Pancreas (tissue), 10 donors: ENCODE measurements at regions not wholly inside any gene's neighbourhood (a gene's known extent, or its start where the extent isn't known, plus 50 kb on each side); places are given as distances from the start of the nearest gene placed in this dataset.
"Not testable (repeated sequence)": the region's sequence is repeated elsewhere in the genome, so short reads cannot be mapped to it uniquely, and the experiment has no call there.

Experiments
- ATAC-seq, 4 donors: fragments of 200-7000 bp; cut with Tn5 transposase; one replicate each; pipeline versions ENCODE4 v1.8.0 to v1.9.1; 2020; ENCODE audit warnings: mild to moderate bottlenecking in 4 of 4, moderate library complexity in 4 of 4
- DNase-seq, 6 donors: peaks; one replicate each; pipeline ENCODE4 v3.0.0-alpha.2; 2020
- FAIRE-seq: peaks from 2 replicates; lab custom pipeline; 2012; peaks lifted over from hg19 to GRCh38; lab: Jason Lieb, UNC
- H3K27ac ChIP-seq, 4 donors: fragments of 200-600 bp; sonication (generic); 1 replicate in 3 of 4; 2 replicates in 1 of 4; pipeline versions ENCODE4 v1.5.0 to v1.8.0; 2020
- H3K27me3 ChIP-seq, 4 donors: fragments of 200-600 bp; one replicate each; pipeline ENCODE4 v1.8.0; 2021
- H3K36me3 ChIP-seq, 3 donors: fragments of 200-600 bp; sonication (generic) in 1 of 3; one replicate each; pipeline versions ENCODE4 v1.5.0 to v1.8.0; 2020 to 2021
- H3K4me1 ChIP-seq, 3 donors: fragments of 200-600 bp; one replicate each; pipeline ENCODE4 v1.8.0; 2021
- H3K4me3 ChIP-seq, 4 donors: fragments of 200-600 bp; sonication (generic) in 2 of 4; one replicate each; pipeline versions ENCODE4 v1.5.0 to v1.8.0; 2020 to 2021
- H3K9me3 ChIP-seq, 4 donors: fragments of 200-600 bp; one replicate each; pipeline ENCODE4 v1.8.0; 2021
- WGBS, 2 donors: extraction: QIAGEN DNeasy Blood & Tissue Kit; methylation state at CpG; one replicate each; pipeline ENCODE4 v1.1.7; 2013; 5-methylcytosine and 5-hydroxymethylcytosine counted together
- intact Hi-C, 3 donors: fragments of 100-400 bp; cut with DNase I; formaldehyde crosslinking; loops; one replicate each; pipeline versions ENCODE4 v1.11.1 to v1.14.2; 2022
- TF ChIP-seq, protein P1 (sequence below), 4 donors: fragments of 200-600 bp; sonication (generic) in 3 of 4; IDR thresholded peaks; one replicate each; pipeline versions ENCODE4 v1.5.0 to v1.8.0; 2021; ENCODE audit warnings: antibody characterized with exemption in 4 of 4
- donor health status: healthy with polysubstance abuse.
- donor health status: DM: no; HTN: no; CAD: no; lungs with moderate emphysema.
- donor health status: DM: no; HTN: no; CAD: no.
- donor health status: control.
- donor health status: control.
- donor health status: Bipolar disorder and iron deficiency.
- donor health status: DM: yes; HTN: yes; CAD: no.
- donor health status: DM: no; HTN: no; CAD: no.
- donor health status: DM: no; HTN: no; CAD: no.
- donor health status: DM: yes; HTN: yes; CAD: no.

DNA sequence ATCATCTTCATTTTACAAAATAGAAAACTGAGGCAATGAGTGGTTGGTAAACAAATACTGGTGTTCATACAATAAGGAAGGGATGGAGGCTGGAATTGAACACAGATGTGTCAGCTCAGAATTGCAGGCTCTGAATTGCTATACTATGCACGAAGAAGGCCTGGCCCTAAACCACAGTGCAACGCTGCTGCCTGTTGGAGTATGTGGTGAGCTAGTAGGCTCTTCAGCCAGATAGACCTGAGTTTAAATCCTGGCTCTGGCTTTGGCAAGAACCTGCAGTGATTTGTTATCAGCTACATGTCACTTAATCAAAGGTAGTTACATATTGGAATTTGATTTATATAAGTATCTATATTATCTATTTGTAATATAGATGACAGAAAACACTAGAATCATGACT is 1602.4 kb upstream of the CELF4 start:
- Histone ChIP-seq H3K27ac (no peak overlapping the region), H3K36me3 (no peaks in the 10 kb centered on the region), H3K27me3 (no peaks in the 10 kb centered on the region), H3K9me3 (no peaks in the 10 kb centered on the region), H3K4me1 (no peaks in the 10 kb centered on the region), H3K4me3 (no peak overlapping the region)
- intact Hi-C loops = no loop called here
- no peak for ATAC-seq
- WGBS, 2 donors = 75 to 83% methylated on average over 2 of the region's 2 CpGs
- no peak for FAIRE-seq
- DNase-seq = no peak
- TF ChIP-seq, protein P1, sequence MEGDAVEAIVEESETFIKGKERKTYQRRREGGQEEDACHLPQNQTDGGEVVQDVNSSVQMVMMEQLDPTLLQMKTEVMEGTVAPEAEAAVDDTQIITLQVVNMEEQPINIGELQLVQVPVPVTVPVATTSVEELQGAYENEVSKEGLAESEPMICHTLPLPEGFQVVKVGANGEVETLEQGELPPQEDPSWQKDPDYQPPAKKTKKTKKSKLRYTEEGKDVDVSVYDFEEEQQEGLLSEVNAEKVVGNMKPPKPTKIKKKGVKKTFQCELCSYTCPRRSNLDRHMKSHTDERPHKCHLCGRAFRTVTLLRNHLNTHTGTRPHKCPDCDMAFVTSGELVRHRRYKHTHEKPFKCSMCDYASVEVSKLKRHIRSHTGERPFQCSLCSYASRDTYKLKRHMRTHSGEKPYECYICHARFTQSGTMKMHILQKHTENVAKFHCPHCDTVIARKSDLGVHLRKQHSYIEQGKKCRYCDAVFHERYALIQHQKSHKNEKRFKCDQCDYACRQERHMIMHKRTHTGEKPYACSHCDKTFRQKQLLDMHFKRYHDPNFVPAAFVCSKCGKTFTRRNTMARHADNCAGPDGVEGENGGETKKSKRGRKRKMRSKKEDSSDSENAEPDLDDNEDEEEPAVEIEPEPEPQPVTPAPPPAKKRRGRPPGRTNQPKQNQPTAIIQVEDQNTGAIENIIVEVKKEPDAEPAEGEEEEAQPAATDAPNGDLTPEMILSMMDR (IDR thresholded peaks at IDR 0.05) = no peak

DNA sequence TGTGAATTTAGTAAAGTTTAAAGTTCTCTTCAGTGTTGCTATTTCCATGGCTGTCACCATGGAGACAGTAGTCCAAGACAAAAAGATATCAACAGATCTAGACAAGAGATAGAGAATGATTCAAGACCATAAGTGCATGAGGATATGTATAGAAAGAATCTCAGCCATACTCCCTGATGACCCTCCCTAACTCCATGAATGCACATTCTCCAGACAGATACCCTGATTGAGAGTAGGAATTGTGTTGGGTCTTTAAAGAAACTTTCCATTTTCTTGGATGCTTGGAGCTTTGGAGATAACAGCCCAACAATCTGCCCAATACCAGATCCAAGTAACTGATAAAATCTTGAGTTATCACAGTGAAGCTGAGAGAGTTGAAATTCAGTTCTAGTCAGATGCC is 1601.2 kb upstream of the CELF4 start:
- no peaks in the 10 kb centered on the region for H3K9me3 ChIP-seq
- H3K4me3 ChIP-seq = no peak overlapping the region
- DNase-seq (no peak), ATAC-seq (no peak), FAIRE-seq (no peak)
- TF ChIP-seq, protein P1 (IDR thresholded peaks at IDR 0.05) = no peak
- no peaks in the 10 kb centered on the region for H3K27me3 ChIP-seq
- H3K4me1 ChIP-seq = no peaks in the 10 kb centered on the region
- H3K36me3 ChIP-seq = no peaks in the 10 kb centered on the region
- intact Hi-C loops = no loop called here
- H3K27ac ChIP-seq = no peak overlapping the region

DNA sequence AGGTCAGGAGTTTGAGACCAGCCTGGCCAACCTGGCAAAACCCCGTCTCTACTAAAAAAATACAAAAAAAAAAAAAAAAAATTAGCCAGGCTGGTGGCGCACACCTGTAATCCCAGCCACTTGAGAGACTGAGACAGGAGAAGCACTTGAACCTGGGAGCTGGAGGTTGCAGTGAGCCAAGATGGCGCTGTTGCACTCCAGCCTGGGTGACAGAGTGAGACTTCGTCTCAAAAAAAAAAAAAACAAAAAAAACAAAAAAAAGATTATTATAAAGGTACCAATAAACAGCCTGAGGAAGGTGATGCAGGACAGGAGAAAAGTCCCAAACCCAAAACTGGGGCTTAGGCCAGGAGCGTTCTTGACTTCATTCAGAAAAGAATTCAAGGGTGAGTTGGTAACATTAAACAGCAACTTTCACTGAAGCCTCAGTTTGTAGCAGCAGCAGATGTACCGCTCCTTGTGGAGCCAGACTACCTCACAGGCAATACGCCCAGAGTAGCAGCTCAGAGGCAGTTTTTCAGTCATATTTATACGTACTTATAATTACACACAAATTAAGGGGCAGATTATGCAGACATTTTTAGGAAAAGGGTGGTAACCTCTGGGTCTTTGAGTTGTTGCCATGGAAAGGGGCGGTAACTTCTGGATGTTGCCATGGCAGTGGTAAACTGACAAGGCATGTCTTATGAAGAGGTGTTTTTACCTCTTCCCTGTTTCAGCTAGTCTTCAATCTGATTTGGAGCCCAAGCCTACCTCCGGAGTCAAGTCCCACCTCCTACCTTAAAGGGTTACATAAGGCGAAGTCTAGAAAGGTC is 1596.6 kb upstream of the CELF4 start:
- no peak overlapping the region for H3K27ac ChIP-seq
- no peak for ATAC-seq

DNA sequence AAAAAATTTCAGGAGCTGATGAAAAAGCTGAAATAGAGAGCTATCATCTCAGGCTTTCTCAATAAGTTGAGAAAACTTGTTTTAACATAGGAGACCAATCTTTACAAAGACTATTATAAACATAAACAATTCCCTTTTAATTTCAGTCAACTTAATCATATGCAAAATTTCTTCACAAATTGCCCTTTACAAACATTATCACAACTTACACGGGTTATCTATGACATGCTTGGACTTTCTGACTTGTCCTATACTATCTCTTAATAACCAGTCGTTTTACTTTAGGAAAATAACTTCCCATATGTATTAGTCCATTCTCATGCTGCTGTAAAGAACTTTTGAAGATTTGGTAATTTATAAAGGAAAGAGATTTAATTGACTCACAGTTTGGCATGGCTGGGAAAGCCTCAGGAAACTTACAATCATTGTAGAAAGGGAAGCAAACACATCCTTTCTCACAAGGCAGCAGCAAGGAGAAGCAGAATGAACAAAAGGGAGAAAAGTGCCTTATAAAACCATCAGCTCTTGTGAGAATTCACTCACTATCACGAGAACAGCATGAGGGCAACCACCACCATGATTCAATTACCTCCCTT is 1583.7 kb upstream of the CELF4 start:
- Histone ChIP-seq H3K4me3 (no peak overlapping the region), H3K9me3 (no peaks in the 10 kb centered on the region), H3K4me1 (no peaks in the 10 kb centered on the region), H3K36me3 (no peaks in the 10 kb centered on the region), H3K27me3 (no peaks in the 10 kb centered on the region), H3K27ac (no peak overlapping the region)
- no peak for DNase-seq
- no peak for ATAC-seq
- WGBS, 2 donors = 45 to 54% methylated on average over 3 of the region's 3 CpGs
- intact Hi-C loops = no loop called here
- no peak for FAIRE-seq
- TF ChIP-seq, protein P1 (IDR thresholded peaks at IDR 0.05) = no peak

More for the DNA sequence above, 1596.6 kb upstream of the CELF4 start:
- no peak overlapping the region for H3K4me3 ChIP-seq
- no peaks in the 10 kb centered on the region for H3K36me3 ChIP-seq
- FAIRE-seq = no peak
- no peaks in the 10 kb centered on the region for H3K27me3 ChIP-seq
- TF ChIP-seq, protein P1 (IDR thresholded peaks at IDR 0.05) = no peak
- no peaks in the 10 kb centered on the region for H3K9me3 ChIP-seq
- DNase-seq = no peak
- intact Hi-C loops = no loop called here
- 81 to 91% methylated on average over 11 of the region's 11 CpGs for WGBS, 2 donors
- no peaks in the 10 kb centered on the region for H3K4me1 ChIP-seq

DNA sequence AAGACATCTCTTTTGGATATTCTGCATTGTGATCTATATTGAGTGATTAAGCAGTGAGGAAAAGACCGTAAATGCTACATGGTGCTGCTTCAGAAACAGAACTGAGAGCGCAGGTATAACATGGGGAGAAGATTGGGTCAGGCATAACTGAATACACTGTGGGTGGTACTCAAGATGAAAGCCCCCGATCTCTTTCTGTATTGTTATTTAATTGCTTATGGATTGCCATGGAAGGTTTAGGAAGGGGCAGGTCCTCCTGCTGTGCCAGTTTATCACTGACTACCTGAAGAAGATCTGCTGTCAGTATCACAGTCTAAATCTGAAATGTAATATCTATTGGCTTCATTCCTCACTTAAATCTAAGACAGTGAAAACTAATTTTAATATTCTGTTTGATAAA is 1568.7 kb upstream of the CELF4 start:
- no peaks in the 10 kb centered on the region for H3K36me3 ChIP-seq
- H3K4me3 ChIP-seq = no peak overlapping the region
- ATAC-seq (no peak), DNase-seq (no peak), FAIRE-seq (no peak)
- 75 to 84% methylated on average over 3 of the region's 3 CpGs for WGBS, 2 donors
- intact Hi-C loops = no loop called here
- no peaks in the 10 kb centered on the region for H3K9me3 ChIP-seq
- no peaks in the 10 kb centered on the region for H3K27me3 ChIP-seq
- TF ChIP-seq, protein P1 (IDR thresholded peaks at IDR 0.05) = no peak
- no peaks in the 10 kb centered on the region for H3K4me1 ChIP-seq
- no peak overlapping the region for H3K27ac ChIP-seq

DNA sequence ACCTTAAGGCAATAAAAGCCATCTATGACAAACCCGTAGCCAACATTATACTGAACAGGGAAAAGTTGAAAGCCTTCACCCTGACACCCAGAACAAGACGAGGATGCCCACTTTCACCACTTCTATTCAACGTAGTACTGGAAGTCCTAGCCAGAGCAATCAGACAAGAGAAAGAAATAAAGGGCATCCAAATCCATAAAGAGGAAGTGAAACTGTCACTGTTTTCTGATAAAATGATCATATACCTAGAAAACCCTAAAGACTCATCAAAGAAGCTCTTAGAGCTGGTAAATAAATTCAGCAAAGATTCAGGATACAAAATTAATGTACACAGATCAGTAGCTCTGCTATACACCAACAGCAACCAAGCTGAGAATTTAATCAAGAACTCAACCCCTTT is 1561.9 kb upstream of the CELF4 start:
- DNase-seq, ATAC-seq, H3K9me3 ChIP-seq, H3K4me1 ChIP-seq, H3K27me3 ChIP-seq, H3K4me3 ChIP-seq, H3K36me3 ChIP-seq, H3K27ac ChIP-seq, FAIRE-seq, intact Hi-C loops: not testable (repeated sequence)
- 58 to 75% methylated on average over 3 of the region's 3 CpGs for WGBS, 2 donors
